Breast epithelium (tissue), 3 donors: ENCODE measurements at regions not wholly inside any gene's neighbourhood (a gene's known extent, or its start where the extent isn't known, plus 50 kb on each side); places are given as distances from the start of the nearest gene placed in this dataset.

Experiments used
- POLR2A ChIP-seq: fragments of 450-650 bp; IDR thresholded peaks from one replicate; pipeline ENCODE4 v1.6.1; 2016; ENCODE audit warnings: antibody characterized with exemption, mild to moderate bottlenecking, moderate library complexity
- POLR2AphosphoS5 ChIP-seq, 3 donors: sonication (generic); formaldehyde crosslinking; IDR thresholded peaks; one replicate each; pipeline ENCODE4 v1.6.1; 2017; ENCODE audit warnings: antibody characterized with exemption in 3 of 3
- TF ChIP-seq, protein P1 (sequence below), 3 donors: fragments of 450-650 bp; IDR thresholded peaks; one replicate each; pipeline ENCODE4 v1.5.1; 2016 to 2017; ENCODE audit warnings: antibody characterized with exemption in 3 of 3, mild to moderate bottlenecking in 3 of 3, moderate library complexity in 3 of 3

DNA sequence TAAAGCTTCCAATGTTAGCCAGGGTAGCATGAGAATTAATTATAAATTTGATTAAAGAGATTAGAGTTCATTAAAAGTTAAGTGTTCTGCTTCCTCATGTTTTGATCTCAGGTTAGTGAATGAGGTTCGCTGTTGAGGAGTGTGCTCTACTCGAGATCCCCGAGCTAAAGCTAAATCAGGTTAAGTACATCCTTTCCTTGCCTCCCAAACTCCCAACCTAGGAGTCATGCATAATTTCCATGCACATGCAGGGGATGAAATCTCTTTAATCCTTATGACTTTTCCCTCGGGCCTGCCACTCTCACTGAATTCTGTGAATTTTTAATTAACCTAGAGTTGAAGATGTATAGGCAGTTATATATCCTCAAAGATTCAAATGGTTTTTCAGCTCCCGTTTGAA is 156.1 kb upstream of the NCK2 start:
- TF ChIP-seq, protein P1, sequence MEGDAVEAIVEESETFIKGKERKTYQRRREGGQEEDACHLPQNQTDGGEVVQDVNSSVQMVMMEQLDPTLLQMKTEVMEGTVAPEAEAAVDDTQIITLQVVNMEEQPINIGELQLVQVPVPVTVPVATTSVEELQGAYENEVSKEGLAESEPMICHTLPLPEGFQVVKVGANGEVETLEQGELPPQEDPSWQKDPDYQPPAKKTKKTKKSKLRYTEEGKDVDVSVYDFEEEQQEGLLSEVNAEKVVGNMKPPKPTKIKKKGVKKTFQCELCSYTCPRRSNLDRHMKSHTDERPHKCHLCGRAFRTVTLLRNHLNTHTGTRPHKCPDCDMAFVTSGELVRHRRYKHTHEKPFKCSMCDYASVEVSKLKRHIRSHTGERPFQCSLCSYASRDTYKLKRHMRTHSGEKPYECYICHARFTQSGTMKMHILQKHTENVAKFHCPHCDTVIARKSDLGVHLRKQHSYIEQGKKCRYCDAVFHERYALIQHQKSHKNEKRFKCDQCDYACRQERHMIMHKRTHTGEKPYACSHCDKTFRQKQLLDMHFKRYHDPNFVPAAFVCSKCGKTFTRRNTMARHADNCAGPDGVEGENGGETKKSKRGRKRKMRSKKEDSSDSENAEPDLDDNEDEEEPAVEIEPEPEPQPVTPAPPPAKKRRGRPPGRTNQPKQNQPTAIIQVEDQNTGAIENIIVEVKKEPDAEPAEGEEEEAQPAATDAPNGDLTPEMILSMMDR (IDR thresholded peaks at IDR 0.05): no peak
- no peak for TF ChIP-seq POLR2AphosphoS5 (IDR thresholded peaks at IDR 0.05)
- no peak for TF ChIP-seq POLR2A
